ENCODE measurements at regions not wholly inside any gene's neighbourhood (a gene's known extent, or its start where the extent isn't known, plus 50 kb on each side); places are given as distances from the start of the nearest gene placed in this dataset.

DNA sequence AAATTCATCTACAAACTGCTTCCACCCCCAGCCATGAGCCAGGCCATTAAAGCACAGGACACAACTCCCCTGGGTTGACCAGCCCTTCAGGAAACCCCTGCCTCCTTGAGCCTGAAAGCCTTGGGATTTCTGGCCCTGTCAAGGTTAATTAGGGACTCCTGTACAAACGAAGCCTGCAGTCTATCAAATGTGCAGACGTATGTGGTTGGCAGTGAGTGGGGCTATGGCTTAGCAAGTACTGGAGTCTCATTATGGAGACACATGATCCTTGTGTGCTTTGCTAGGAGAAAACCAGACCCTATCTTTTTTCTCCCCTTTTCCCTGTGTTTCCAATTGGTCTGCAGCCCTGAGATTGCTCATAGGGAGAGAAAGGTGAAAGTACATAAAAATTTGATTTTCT lies 588.3 kb upstream of the USP24 start:
- peaks cover 0 to 4% of the 10 kb centered on the region in 2 experiments; a peak in 1 of 4 replicates for H3K9me3 ChIP-seq (ENCODE audit: insufficient read depth in 2 of 2, low read depth in 1 of 2, low read length in 1 of 2)
- H4K5ac ChIP-seq (ENCODE audit: insufficient read length, low read depth, low read length) = no peak overlapping the region
- H3K36me3 ChIP-seq (ENCODE audit: control insufficient read depth in 2 of 4, insufficient read depth in 4 of 4, low read length in 3 of 4) = no peaks in the 10 kb centered on the region
- no peak overlapping the region for H4K91ac ChIP-seq (replicated peaks; ENCODE audit: insufficient read length, low read length)
- no peaks in the 10 kb centered on the region for H3K4me1 ChIP-seq (replicated peaks in 1 of 4; ENCODE audit: control insufficient read depth in 3 of 4, insufficient read depth in 4 of 4, low read length in 3 of 4)
- H3K4ac ChIP-seq (replicated peaks; ENCODE audit: insufficient read length, low read depth, low read length) = no peak overlapping the region
- 92% methylated on average over 2 of the region's 2 CpGs; no CpG with 5 or more reads in 1 of the 2 experiments for WGBS, 2 experiments (ENCODE audit: extremely low coverage in 1 of 2, insufficient coverage in 1 of 2, insufficient read length in 1 of 2, insufficient replicate concordance in 2 of 2, low coverage in 1 of 2, low lambda C conversion rate in 2 of 2, missing lambda C conversion rate in 1 of 2)
- H3K4me2 ChIP-seq (ENCODE audit: insufficient read depth in 1 of 2, low read depth in 2 of 2, low read length in 2 of 2) = no peak overlapping the region
- no peak for TF ChIP-seq CEBPB (IDR thresholded peaks at IDR 0.05; ENCODE audit: low read depth, low read length)
- TF ChIP-seq SAP30 (IDR thresholded peaks at IDR 0.05; ENCODE audit: insufficient read depth, insufficient replicate concordance, low read length) = no peak
- no peak overlapping the region for H2BK20ac ChIP-seq (ENCODE audit: low read length)
- no peak overlapping the region for H3K14ac ChIP-seq (ENCODE audit: insufficient read length)
- H3K27ac ChIP-seq (ENCODE audit: low read depth, low read length) = no peak overlapping the region
- H3K79me2 ChIP-seq (ENCODE audit: control insufficient read depth in 1 of 2, insufficient read depth in 2 of 2, low read length in 2 of 2) = no peaks in the 10 kb centered on the region
- no peak overlapping the region for H3K56ac ChIP-seq (replicated peaks; ENCODE audit: insufficient read length, low read depth, low read length)
- H2AK5ac ChIP-seq (ENCODE audit: low read depth, low read length) = no peak overlapping the region
- H2BK12ac ChIP-seq (ENCODE audit: low read depth, low read length) = no peak overlapping the region
- no peak overlapping the region for H3K18ac ChIP-seq (ENCODE audit: extremely low read depth, low read length)
- H4K8ac ChIP-seq (ENCODE audit: extremely low read depth, insufficient read depth, low read length) = no peak overlapping the region
- FAIRE-seq (no peak), DNase-seq (ENCODE audit: low read depth in 1 of 2, low spot score in 2 of 2) (no peak)
- H2AFZ ChIP-seq (ENCODE audit: low read length) = no peak overlapping the region
- no peak overlapping the region for H3K9ac ChIP-seq (replicated peaks in 1 of 4; ENCODE audit: extremely low read depth in 1 of 4, low read depth in 3 of 4, low read length in 3 of 4)
- no peak overlapping the region for H2BK120ac ChIP-seq (replicated peaks; ENCODE audit: low read depth, low read length)
- no peak overlapping the region for H2BK5ac ChIP-seq (ENCODE audit: low read depth, low read length)
- H3K4me3 ChIP-seq (ENCODE audit: extremely low read depth in 1 of 4, insufficient read depth in 2 of 4, low read depth in 3 of 4, low read length in 4 of 4) = no peak overlapping the region
- H2BK15ac ChIP-seq (ENCODE audit: low read length) = no peak overlapping the region
- ChIA-PET POLR2A (ENCODE audit: partially characterized antibody) (no interaction called here), CTCF (ENCODE audit: partially characterized antibody) (no interaction called here)
- no peaks in the 10 kb centered on the region for H4K20me1 ChIP-seq (replicated peaks in 1 of 2; ENCODE audit: control insufficient read depth in 1 of 2, insufficient read depth in 2 of 2, low read length in 2 of 2)
- no peak overlapping the region for H3K23ac ChIP-seq (ENCODE audit: insufficient read length)
- peaks cover 0 to 2% (median 0%) of the 10 kb centered on the region in 4 experiments; a peak in 1 of 7 replicates for H3K27me3 ChIP-seq (replicated peaks in 1 of 4; ENCODE audit: control insufficient read depth in 3 of 4, extremely low read depth in 1 of 4, insufficient read depth in 3 of 4, low read length in 3 of 4)
- H3K79me1 ChIP-seq (ENCODE audit: low read depth, low read length) = no peaks in the 10 kb centered on the region
- H3K23me2 ChIP-seq (ENCODE audit: low read depth, low read length) = no peaks in the 10 kb centered on the region
